ENCODE measurements at regions not wholly inside any gene's neighbourhood (a gene's known extent, or its start where the extent isn't known, plus 50 kb on each side); places are given as distances from the start of the nearest gene placed in this dataset.

DNA sequence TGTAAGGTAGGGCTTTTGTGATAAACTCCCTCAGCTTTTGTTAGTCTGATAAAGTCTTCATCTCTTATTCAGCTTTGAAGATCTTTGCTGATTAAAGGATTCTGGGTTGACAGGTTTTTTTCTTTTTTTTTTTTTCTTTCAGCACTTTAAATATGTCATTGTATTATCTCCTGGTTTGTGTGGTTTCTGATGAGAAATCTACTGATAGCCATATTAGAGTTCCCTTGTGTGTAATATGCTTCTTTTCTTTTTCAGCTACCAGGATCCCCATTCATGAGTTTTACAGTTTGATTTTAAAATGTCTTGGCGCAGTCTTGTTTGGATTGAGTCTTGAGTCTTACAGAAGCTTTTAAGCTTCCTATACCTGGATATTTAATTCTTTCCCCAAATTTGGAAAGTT, 504.5 kb downstream of the TLL1 start:
- TF ChIP-seq, protein P1, sequence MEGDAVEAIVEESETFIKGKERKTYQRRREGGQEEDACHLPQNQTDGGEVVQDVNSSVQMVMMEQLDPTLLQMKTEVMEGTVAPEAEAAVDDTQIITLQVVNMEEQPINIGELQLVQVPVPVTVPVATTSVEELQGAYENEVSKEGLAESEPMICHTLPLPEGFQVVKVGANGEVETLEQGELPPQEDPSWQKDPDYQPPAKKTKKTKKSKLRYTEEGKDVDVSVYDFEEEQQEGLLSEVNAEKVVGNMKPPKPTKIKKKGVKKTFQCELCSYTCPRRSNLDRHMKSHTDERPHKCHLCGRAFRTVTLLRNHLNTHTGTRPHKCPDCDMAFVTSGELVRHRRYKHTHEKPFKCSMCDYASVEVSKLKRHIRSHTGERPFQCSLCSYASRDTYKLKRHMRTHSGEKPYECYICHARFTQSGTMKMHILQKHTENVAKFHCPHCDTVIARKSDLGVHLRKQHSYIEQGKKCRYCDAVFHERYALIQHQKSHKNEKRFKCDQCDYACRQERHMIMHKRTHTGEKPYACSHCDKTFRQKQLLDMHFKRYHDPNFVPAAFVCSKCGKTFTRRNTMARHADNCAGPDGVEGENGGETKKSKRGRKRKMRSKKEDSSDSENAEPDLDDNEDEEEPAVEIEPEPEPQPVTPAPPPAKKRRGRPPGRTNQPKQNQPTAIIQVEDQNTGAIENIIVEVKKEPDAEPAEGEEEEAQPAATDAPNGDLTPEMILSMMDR (IDR thresholded peaks at IDR 0.05), result no peak
- no peak for TF ChIP-seq POLR2A (IDR thresholded peaks at IDR 0.05)

Data from testis (tissue), 2 donors.